ENCODE measurements at regions not wholly inside any gene's neighbourhood (a gene's known extent, or its start where the extent isn't known, plus 50 kb on each side); places are given as distances from the start of the nearest gene placed in this dataset.

GRCh38 chr6:111996144-111996865 is 57.6 kb upstream of the CCN6 start:
- no peak for TF ChIP-seq EZH2 (IDR thresholded peaks at IDR 0.05; ENCODE audit: insufficient read depth, poor library complexity, severe bottlenecking)
- no peak for TF ChIP-seq EZH2phosphoT487 (IDR thresholded peaks at IDR 0.05; ENCODE audit: insufficient read depth, low read depth)

All from GM23248 (cell line).